NCI-H187 treated with DMSO at 0.1 percent for 48 hours (cell line): ENCODE measurements at regions not wholly inside any gene's neighbourhood (a gene's known extent, or its start where the extent isn't known, plus 50 kb on each side); places are given as distances from the start of the nearest gene placed in this dataset.

Source experiments
- DNase-seq: peaks from one replicate; lab custom pipeline; 2025; lab: John Stamatoyannopoulos, UW

GRCh38 chr10:94043431-94043990 is 49.8 kb downstream of the PLCE1 start:
- no peak for DNase-seq

DNA sequence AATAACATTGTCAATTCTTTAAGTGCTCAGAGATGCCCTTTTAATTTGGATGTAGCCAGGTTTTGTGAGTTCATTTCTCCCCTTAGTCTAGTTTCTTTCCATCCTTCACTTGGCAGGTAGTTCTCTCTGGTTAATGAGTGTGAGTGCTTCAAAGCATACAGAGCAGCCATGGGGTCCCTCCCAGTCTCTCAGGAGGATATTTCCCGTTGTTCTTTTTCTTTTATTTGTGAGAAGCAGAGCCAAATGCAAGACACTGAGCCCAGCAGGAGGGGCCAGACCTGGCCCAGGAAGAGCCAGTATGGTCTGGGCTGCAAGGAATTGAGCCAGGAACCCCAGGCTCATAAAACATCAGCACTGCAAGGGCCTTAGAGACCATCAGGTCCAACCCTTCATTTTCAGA is 52.4 kb downstream of the PLCE1 start:
- DNase-seq = no peak

- no peak for DNase-seq
Observed at GRCh38 chr10:94047293-94047692, 53.6 kb downstream of the PLCE1 start.

- DNase-seq = no peak
Observed at GRCh38 chr10:94049911-94050310, 56.2 kb downstream of the PLCE1 start.

DNA sequence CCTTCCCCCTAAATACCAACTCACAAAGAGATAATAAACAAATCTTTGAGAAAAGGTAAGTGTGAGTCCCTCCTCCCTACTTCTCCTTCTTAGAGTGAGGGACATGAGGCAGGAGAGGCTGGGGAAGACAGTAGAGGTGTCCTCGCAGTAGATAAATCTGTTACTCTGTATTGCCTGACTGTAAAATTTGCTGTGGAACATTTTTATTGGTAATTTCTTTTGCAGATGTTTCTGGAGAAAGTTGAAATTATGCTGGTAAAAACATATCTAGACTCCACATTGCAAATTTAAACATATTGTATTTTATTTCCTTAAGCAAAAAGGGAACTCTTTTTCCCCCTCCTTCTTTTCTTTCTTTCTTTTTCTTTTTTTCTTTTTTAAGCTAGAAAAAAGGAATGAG is 58.5 kb downstream of the PLCE1 start:
- no peak for DNase-seq

- DNase-seq = no peak
Observed at GRCh38 chr10:94052866-94053791, 59.4 kb downstream of the PLCE1 start.

DNA sequence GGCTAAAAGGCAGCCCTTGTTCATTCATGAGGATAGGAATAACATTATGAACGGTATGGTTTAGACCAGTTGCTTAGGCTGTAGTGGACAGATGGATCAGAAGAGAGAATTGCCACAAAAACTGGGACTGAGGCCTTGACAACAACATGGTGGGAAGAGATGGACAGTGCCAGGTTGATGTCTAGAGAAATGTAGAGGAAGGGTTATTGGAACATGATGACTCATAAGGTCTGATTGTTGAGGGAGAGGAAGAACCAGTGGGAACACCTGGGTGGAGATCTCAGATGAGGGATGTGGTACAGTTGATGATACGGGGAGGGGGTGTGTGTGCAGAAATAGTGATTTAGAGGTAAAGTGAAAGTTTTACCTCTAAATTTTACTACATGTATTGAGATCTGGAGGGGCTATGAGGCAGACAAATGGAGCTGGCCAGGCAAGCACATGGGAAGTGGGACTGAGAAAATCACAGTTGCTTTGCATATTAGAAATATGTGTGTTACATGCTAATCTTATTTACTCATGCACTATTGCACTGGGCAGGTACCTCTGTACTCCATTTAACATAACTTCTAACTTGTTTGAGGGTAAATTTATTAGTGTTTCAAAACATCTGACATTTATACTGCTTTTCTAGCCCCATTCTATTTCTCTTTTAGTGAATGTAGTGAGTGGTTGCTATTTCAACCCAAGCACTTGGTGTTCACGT is 65.6 kb downstream of the PLCE1 start:
- DNase-seq = no peak

DNA sequence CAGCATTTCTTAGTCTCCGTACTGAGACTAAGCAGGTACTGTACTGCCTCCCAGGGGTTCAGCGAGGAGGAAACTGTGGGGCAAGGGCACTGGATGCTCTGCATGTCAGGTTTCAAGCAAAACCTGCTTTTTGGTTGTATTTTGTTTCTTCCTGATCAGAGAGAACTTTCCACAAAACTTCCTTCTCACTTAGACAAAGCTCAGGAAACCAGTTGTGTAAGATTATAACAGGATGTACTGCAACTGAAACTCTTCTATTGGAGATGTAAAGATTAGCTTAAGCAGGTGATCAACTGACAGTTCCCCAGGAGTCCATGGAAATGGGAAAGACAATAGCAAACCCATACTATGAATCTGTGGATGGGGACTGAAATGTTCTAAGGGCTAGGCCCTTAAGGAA is 67.3 kb downstream of the PLCE1 start:
- no peak for DNase-seq

DNA sequence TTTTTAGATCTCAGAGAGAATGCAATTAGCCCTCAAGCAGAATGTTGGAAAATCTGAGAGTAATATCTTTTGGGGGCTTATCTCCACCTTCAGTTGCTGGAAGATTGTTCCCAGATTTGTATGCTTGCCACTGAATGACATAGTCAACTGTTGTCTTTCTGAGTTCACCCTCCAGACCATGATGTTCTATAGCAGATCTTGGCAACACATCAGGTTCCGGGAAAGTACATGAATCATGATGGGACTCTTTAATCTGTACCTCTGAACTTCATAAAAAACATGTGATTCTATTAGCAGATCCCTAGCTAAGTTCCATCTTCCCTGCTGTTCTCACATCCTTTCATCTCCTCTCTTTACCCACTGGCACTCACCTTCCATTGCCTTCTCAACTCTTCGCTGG is 68.9 kb downstream of the PLCE1 start:
- DNase-seq = no peak

GRCh38 chr10:94065362-94065761 is 71.6 kb downstream of the PLCE1 start:
- no peak for DNase-seq

- DNase-seq = no peak
Observed at GRCh38 chr10:94065787-94066186, 72.1 kb downstream of the PLCE1 start.

DNA sequence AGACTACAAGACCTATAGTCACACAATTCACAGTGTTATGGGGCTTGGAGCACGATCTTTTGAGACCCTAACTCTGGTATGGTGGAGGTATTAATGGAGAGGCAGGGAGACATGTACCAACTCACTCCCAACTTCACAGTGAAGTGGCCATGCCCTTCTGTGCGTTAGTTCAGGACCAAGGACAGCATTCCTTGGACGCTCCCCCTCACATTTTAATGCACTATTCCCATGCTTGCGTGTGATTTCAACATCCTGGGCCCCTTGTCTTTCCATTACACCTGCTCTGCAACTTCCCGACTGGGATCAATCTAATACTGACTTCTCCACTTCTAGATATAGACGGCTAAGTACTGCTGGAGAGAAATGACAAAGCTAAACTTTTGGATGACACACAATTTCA is 72.7 kb downstream of the PLCE1 start:
- no peak for DNase-seq

GRCh38 chr10:94069884-94070283 is 76.2 kb downstream of the PLCE1 start:
- DNase-seq = no peak

GRCh38 chr10:94074462-94074861 is 80.7 kb downstream of the PLCE1 start:
- DNase-seq = no peak

GRCh38 chr10:94075506-94075905 is 81.8 kb downstream of the PLCE1 start:
- DNase-seq = no peak

- DNase-seq = no peak
Observed at GRCh38 chr10:94076325-94076841, 82.7 kb downstream of the PLCE1 start.

GRCh38 chr10:94077042-94077441 is 83.3 kb downstream of the PLCE1 start:
- DNase-seq = no peak

DNA sequence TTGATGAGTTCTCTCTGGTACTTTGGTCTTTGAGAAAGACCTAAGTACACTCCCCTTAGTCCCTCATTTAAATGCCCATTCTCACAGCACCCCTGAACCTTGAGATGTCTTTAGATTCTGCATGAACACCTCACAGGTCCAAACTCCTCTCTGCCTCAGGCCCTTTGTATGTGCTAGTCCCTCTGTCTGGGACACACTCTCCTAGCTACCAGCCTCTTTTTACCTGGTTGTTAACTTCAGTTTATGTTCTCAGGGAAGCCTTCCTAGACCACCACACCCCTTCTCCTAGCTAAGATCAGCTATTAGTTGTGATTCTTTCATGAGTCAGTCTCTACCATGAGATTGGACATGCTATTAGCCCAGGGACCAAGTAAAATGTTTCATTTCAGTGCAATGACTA is 86.4 kb downstream of the PLCE1 start:
- DNase-seq = no peak

- DNase-seq = no peak
Observed at GRCh38 chr10:94083662-94084265, 90.0 kb downstream of the PLCE1 start.

GRCh38 chr10:94084344-94084743 is 90.6 kb downstream of the PLCE1 start:
- DNase-seq = no peak

DNA sequence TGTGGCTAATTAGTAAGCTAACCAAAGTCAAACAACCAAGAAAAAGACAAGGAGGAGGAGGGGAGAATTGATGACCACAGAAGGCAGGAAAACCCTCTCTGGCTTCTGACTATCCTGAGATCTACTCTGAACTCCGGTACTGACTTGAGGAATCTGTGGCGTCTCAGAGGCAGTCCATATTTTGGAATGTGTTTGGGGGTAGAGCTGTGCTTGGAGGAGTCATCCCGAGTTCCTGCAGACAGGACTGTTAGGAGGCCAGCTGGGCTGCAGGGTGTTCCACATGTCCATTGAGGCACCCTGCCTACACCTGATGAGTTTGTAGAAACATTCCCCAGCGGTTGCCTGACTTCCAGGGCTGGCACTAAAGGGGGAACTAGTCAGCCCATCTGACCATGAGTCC is 91.6 kb downstream of the PLCE1 start:
- no peak for DNase-seq

- no peak for DNase-seq
Observed at GRCh38 chr10:94085766-94086437, 92.2 kb downstream of the PLCE1 start.
